ENCODE measurements at regions not wholly inside any gene's neighbourhood (a gene's known extent, or its start where the extent isn't known, plus 50 kb on each side); places are given as distances from the start of the nearest gene placed in this dataset.

DNA sequence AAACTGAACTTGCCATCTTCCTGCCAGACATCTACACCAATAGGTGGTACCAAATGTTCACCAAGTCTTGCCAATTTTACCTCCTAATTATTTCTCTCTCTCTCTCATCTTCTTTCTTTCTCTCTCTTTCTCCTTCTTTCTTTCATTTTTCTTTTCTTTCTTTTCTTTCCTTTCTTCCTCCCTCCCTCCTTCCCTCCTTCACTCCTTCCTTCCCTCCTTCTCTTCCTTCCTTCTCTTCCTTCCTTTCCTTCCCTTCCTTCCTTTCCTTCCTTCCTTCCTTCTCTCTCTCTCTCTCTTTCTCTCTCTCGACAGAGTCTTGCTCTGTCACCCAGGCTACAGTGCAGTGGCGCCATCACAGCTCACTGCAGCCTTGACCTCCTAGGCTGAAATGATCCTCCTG, 55.4 kb upstream of the PSMA6 start:
- no peaks in the 10 kb centered on the region for H3K9me3 ChIP-seq
- TF ChIP-seq, protein P1, sequence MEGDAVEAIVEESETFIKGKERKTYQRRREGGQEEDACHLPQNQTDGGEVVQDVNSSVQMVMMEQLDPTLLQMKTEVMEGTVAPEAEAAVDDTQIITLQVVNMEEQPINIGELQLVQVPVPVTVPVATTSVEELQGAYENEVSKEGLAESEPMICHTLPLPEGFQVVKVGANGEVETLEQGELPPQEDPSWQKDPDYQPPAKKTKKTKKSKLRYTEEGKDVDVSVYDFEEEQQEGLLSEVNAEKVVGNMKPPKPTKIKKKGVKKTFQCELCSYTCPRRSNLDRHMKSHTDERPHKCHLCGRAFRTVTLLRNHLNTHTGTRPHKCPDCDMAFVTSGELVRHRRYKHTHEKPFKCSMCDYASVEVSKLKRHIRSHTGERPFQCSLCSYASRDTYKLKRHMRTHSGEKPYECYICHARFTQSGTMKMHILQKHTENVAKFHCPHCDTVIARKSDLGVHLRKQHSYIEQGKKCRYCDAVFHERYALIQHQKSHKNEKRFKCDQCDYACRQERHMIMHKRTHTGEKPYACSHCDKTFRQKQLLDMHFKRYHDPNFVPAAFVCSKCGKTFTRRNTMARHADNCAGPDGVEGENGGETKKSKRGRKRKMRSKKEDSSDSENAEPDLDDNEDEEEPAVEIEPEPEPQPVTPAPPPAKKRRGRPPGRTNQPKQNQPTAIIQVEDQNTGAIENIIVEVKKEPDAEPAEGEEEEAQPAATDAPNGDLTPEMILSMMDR (IDR thresholded peaks at IDR 0.05), result no peak
- intact Hi-C loops (cut with DNase I), result loop anchor here in 1 of 10 donors (5.0 kb wide), 1 partner anchor 170 kb away; no protein-coding TSS in a partner anchor
- no peaks in the 10 kb centered on the region for H3K27me3 ChIP-seq
- no peaks in the 10 kb centered on the region for H3K36me3 ChIP-seq
- ATAC-seq (no peak), DNase-seq (no peak)
- H3K4me1 ChIP-seq, result peaks cover 0 to 30% (median 0%) of the 10 kb centered on the region in 9 donors
- WGBS, 2 donors, result 74 to 89% methylated on average over 2 of the region's 2 CpGs
- H3K27ac ChIP-seq, result no peak overlapping the region
- H3K4me3 ChIP-seq, result no peak overlapping the region

DNA sequence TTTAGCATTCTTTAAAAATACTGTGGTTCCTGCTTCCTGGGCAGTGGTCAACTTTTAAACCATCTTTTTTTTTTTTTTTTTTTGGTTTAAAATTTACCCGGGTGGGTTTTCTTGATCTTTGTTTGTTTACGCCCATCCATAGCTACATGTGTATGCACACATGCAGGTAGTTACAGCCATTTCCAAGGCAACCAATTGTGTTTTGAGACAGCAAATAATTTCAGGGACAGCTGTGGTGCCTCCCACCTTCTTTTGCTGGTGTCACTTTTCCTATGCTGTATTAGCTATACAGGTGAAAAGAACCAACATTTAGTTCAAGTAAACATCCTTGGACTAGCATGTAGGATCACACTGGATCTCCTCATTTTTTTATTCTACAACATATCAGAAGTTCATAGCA, 52.0 kb upstream of the PSMA6 start:
- 83 to 89% methylated on average over 2 of the region's 2 CpGs for WGBS, 2 donors
- TF ChIP-seq, protein P1 (IDR thresholded peaks at IDR 0.05), result no peak
- no peak for ATAC-seq

More for the DNA sequence above, 52.0 kb upstream of the PSMA6 start:
- Histone ChIP-seq H3K4me1 (no peaks in the 10 kb centered on the region), H3K9me3 (no peaks in the 10 kb centered on the region), H3K27me3 (no peaks in the 10 kb centered on the region), H3K36me3 (no peaks in the 10 kb centered on the region), H3K27ac (no peak overlapping the region), H3K4me3 (no peak overlapping the region)
- intact Hi-C loops (cut with DNase I), result no loop called here
- no peak for DNase-seq
